ENCODE measurements at regions not wholly inside any gene's neighbourhood (a gene's known extent, or its start where the extent isn't known, plus 50 kb on each side); places are given as distances from the start of the nearest gene placed in this dataset.

DNA sequence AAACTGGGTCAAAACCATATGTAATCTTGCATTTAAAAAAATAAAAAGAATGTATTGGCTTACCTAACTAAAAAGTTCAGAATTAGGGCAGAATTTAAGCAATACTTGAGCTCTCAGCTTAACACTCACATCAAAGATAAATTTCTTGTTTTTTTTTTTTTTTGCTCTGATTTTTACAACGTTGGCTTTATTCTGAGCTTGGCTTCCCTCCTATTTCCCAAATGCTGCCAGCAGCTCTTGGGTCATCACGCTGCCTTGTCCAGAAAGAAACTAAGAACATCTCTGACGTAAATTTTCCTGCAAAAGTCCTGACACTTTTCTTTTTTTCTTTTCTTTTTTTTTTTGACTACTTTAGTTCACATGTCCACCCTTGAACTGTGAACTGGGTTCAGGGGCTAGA lies 150.6 kb upstream of the TGFBR2 start:
- ATAC-seq, result no peak
- TF ChIP-seq TCF4 (CRISPR knock-in tag; IDR thresholded peaks at IDR 0.05; ENCODE audit: borderline replicate concordance) (no peak), TOX (CRISPR knock-in tag; IDR thresholded peaks at IDR 0.05; ENCODE audit: borderline replicate concordance) (no peak), ESRRG (CRISPR knock-in tag; IDR thresholded peaks at IDR 0.05) (no peak), OSR1 (CRISPR knock-in tag; IDR thresholded peaks at IDR 0.05) (no peak), RARB (CRISPR knock-in tag; IDR thresholded peaks at IDR 0.05) (no peak), ZNF565 (CRISPR knock-in tag; conservative IDR thresholded peaks at IDR 0.05; ENCODE audit: low read depth) (no peak), ZNF70 (CRISPR knock-in tag; IDR thresholded peaks at IDR 0.05) (no peak), ZNF8 (CRISPR knock-in tag; IDR thresholded peaks at IDR 0.05) (no peak), GLIS3 (CRISPR knock-in tag; IDR thresholded peaks at IDR 0.05) (no peak), ZC3H10 (CRISPR knock-in tag; IDR thresholded peaks at IDR 0.05) (no peak), ZFP3 (CRISPR knock-in tag; IDR thresholded peaks at IDR 0.05) (no peak)
- TF ChIP-seq, protein P1, sequence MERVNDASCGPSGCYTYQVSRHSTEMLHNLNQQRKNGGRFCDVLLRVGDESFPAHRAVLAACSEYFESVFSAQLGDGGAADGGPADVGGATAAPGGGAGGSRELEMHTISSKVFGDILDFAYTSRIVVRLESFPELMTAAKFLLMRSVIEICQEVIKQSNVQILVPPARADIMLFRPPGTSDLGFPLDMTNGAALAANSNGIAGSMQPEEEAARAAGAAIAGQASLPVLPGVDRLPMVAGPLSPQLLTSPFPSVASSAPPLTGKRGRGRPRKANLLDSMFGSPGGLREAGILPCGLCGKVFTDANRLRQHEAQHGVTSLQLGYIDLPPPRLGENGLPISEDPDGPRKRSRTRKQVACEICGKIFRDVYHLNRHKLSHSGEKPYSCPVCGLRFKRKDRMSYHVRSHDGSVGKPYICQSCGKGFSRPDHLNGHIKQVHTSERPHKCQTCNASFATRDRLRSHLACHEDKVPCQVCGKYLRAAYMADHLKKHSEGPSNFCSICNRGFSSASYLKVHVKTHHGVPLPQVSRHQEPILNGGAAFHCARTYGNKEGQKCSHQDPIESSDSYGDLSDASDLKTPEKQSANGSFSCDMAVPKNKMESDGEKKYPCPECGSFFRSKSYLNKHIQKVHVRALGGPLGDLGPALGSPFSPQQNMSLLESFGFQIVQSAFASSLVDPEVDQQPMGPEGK (CRISPR knock-in tag; IDR thresholded peaks at IDR 0.05; ENCODE audit: borderline replicate concordance), result no peak
- TF ChIP-seq, protein P2, sequence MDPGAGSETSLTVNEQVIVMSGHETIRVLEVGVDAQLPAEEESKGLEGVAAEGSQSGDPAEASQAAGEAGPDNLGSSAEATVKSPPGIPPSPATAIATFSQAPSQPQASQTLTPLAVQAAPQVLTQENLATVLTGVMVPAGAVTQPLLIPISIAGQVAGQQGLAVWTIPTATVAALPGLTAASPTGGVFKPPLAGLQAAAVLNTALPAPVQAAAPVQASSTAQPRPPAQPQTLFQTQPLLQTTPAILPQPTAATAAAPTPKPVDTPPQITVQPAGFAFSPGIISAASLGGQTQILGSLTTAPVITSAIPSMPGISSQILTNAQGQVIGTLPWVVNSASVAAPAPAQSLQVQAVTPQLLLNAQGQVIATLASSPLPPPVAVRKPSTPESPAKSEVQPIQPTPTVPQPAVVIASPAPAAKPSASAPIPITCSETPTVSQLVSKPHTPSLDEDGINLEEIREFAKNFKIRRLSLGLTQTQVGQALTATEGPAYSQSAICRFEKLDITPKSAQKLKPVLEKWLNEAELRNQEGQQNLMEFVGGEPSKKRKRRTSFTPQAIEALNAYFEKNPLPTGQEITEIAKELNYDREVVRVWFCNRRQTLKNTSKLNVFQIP (CRISPR knock-in tag; IDR thresholded peaks at IDR 0.05; ENCODE audit: borderline replicate concordance, low read depth), result no peak
- TF ChIP-seq, protein P3, sequence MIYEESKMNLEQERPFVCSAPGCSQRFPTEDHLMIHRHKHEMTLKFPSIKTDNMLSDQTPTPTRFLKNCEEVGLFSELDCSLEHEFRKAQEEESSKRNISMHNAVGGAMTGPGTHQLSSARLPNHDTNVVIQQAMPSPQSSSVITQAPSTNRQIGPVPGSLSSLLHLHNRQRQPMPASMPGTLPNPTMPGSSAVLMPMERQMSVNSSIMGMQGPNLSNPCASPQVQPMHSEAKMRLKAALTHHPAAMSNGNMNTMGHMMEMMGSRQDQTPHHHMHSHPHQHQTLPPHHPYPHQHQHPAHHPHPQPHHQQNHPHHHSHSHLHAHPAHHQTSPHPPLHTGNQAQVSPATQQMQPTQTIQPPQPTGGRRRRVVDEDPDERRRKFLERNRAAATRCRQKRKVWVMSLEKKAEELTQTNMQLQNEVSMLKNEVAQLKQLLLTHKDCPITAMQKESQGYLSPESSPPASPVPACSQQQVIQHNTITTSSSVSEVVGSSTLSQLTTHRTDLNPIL (CRISPR knock-in tag; IDR thresholded peaks at IDR 0.05; ENCODE audit: low read depth), result no peak

DNA sequence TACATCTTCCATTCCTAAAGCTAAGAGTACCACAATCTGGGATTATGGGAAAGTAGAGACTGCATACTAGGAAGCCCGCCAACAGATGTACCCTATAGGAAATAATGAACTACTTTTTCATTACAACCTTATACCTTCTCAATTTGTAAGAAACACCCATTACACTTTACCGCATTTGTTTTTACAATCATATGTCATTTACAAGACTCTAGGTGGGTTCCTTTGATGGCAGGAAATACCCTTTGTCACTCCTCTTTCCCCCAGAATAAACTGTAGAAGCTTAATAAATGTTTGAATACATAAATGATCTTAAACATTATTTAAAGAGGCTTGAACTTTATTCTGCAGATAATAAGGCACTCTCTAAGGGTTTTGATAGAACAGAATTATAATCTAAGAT lies 150.1 kb upstream of the TGFBR2 start:
- no peak for ATAC-seq
- TF ChIP-seq ZNF70 (CRISPR knock-in tag; IDR thresholded peaks at IDR 0.05) (no peak), ZFP3 (CRISPR knock-in tag; IDR thresholded peaks at IDR 0.05) (no peak), ZFP30 (CRISPR knock-in tag; IDR thresholded peaks at IDR 0.05) (no peak), GLIS3 (CRISPR knock-in tag; IDR thresholded peaks at IDR 0.05) (no peak), RARB (CRISPR knock-in tag; IDR thresholded peaks at IDR 0.05) (no peak), BACH2 (CRISPR knock-in tag; IDR thresholded peaks at IDR 0.05; ENCODE audit: borderline replicate concordance) (no peak), PPARA (CRISPR knock-in tag; IDR thresholded peaks at IDR 0.05; ENCODE audit: borderline replicate concordance) (no peak), ESRRG (CRISPR knock-in tag; IDR thresholded peaks at IDR 0.05) (no peak), ZNF8 (CRISPR knock-in tag; IDR thresholded peaks at IDR 0.05) (no peak), ISL1 (CRISPR knock-in tag; IDR thresholded peaks at IDR 0.05) (no peak), ARNTL (CRISPR knock-in tag; IDR thresholded peaks at IDR 0.05; ENCODE audit: borderline replicate concordance, low read depth) (no peak), SNAI2 (CRISPR knock-in tag; IDR thresholded peaks at IDR 0.05) (no peak), OSR1 (CRISPR knock-in tag; IDR thresholded peaks at IDR 0.05) (no peak), CSDC2 (CRISPR knock-in tag; IDR thresholded peaks at IDR 0.05) (no peak), TOX (CRISPR knock-in tag; IDR thresholded peaks at IDR 0.05; ENCODE audit: borderline replicate concordance) (no peak)
- TF ChIP-seq, protein P4, sequence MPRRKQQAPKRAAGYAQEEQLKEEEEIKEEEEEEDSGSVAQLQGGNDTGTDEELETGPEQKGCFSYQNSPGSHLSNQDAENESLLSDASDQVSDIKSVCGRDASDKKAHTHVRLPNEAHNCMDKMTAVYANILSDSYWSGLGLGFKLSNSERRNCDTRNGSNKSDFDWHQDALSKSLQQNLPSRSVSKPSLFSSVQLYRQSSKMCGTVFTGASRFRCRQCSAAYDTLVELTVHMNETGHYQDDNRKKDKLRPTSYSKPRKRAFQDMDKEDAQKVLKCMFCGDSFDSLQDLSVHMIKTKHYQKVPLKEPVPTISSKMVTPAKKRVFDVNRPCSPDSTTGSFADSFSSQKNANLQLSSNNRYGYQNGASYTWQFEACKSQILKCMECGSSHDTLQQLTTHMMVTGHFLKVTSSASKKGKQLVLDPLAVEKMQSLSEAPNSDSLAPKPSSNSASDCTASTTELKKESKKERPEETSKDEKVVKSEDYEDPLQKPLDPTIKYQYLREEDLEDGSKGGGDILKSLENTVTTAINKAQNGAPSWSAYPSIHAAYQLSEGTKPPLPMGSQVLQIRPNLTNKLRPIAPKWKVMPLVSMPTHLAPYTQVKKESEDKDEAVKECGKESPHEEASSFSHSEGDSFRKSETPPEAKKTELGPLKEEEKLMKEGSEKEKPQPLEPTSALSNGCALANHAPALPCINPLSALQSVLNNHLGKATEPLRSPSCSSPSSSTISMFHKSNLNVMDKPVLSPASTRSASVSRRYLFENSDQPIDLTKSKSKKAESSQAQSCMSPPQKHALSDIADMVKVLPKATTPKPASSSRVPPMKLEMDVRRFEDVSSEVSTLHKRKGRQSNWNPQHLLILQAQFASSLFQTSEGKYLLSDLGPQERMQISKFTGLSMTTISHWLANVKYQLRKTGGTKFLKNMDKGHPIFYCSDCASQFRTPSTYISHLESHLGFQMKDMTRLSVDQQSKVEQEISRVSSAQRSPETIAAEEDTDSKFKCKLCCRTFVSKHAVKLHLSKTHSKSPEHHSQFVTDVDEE (CRISPR knock-in tag; IDR thresholded peaks at IDR 0.05), result no peak
- TF ChIP-seq, protein P2 (CRISPR knock-in tag; IDR thresholded peaks at IDR 0.05; ENCODE audit: borderline replicate concordance, low read depth), result no peak
- TF ChIP-seq, protein P3 (CRISPR knock-in tag; IDR thresholded peaks at IDR 0.05; ENCODE audit: low read depth), result no peak
- TF ChIP-seq, protein P1 (CRISPR knock-in tag; IDR thresholded peaks at IDR 0.05; ENCODE audit: borderline replicate concordance), result no peak

Measured in SK-N-SH treated with all-trans-retinoic acid at 6 μM for 48 hours (cell line).